Sigmoid colon (tissue), 4 donors: ENCODE measurements at regions not wholly inside any gene's neighbourhood (a gene's known extent, or its start where the extent isn't known, plus 50 kb on each side); places are given as distances from the start of the nearest gene placed in this dataset.

Experiments
- EP300 ChIP-seq, 4 donors: sonication (generic); formaldehyde crosslinking; IDR thresholded peaks; one replicate each; pipeline ENCODE4 v1.6.1; 2017; ENCODE audit warnings: antibody characterized with exemption in 4 of 4
- POLR2A ChIP-seq, 2 donors: fragments of 450-650 bp; IDR thresholded peaks; one replicate each; pipeline ENCODE4 v1.6.1; 2016; ENCODE audit warnings: antibody characterized with exemption in 2 of 2, mild to moderate bottlenecking in 2 of 2, moderate library complexity in 2 of 2
- POLR2AphosphoS5 ChIP-seq, 4 donors: sonication (generic); formaldehyde crosslinking; IDR thresholded peaks; one replicate each; pipeline ENCODE4 v1.6.1; 2017; ENCODE audit warnings: antibody characterized with exemption in 4 of 4
- TF ChIP-seq, protein P1 (sequence below), 4 experiments: fragments of 450-650 bp in 3 of 4; fragments of 200-600 bp in 1 of 4; IDR thresholded peaks; one replicate each; pipeline ENCODE4 v1.5.1; 2016 to 2019; ENCODE audit warnings: antibody characterized with exemption in 4 of 4, mild to moderate bottlenecking in 3 of 4, moderate library complexity in 2 of 4

DNA sequence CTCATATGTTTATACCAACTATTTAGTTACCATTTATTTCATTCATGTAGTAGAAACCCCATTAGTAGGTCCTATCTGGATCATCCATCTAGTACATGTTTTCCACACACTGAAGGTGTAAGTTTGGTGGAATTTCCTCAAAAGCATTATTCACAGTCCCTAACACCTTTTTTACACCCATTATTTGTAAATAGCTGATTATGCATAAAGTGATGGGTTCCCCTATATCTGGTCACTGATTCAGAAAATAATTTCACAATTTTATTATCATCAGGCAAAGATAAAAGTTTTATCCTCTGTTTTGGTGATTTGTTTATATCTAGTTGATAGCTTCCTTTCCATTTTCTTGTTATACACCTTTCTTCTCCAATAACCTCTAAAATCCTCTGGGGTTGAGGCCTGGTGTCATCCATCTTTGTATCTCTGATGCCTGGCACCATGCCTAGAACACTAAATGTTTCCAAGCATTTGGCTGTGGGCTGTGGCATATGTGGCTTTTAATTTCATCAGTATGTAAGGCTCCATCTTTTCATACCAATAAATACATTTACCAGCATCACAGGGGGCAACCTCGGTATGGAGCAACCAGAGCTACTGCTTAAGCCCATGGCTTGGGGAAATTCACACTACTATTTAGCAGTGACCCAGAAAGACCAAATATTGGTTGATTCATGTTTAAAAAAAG lies 1089.5 kb upstream of the LRRN3 start:
- TF ChIP-seq POLR2A (IDR thresholded peaks at IDR 0.05) (no peak), POLR2AphosphoS5 (IDR thresholded peaks at IDR 0.05) (no peak), EP300 (IDR thresholded peaks at IDR 0.05) (no peak)
- TF ChIP-seq, protein P1, sequence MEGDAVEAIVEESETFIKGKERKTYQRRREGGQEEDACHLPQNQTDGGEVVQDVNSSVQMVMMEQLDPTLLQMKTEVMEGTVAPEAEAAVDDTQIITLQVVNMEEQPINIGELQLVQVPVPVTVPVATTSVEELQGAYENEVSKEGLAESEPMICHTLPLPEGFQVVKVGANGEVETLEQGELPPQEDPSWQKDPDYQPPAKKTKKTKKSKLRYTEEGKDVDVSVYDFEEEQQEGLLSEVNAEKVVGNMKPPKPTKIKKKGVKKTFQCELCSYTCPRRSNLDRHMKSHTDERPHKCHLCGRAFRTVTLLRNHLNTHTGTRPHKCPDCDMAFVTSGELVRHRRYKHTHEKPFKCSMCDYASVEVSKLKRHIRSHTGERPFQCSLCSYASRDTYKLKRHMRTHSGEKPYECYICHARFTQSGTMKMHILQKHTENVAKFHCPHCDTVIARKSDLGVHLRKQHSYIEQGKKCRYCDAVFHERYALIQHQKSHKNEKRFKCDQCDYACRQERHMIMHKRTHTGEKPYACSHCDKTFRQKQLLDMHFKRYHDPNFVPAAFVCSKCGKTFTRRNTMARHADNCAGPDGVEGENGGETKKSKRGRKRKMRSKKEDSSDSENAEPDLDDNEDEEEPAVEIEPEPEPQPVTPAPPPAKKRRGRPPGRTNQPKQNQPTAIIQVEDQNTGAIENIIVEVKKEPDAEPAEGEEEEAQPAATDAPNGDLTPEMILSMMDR (IDR thresholded peaks at IDR 0.05), result no peak
